ENCODE measurements at regions not wholly inside any gene's neighbourhood (a gene's known extent, or its start where the extent isn't known, plus 50 kb on each side); places are given as distances from the start of the nearest gene placed in this dataset.

DNA sequence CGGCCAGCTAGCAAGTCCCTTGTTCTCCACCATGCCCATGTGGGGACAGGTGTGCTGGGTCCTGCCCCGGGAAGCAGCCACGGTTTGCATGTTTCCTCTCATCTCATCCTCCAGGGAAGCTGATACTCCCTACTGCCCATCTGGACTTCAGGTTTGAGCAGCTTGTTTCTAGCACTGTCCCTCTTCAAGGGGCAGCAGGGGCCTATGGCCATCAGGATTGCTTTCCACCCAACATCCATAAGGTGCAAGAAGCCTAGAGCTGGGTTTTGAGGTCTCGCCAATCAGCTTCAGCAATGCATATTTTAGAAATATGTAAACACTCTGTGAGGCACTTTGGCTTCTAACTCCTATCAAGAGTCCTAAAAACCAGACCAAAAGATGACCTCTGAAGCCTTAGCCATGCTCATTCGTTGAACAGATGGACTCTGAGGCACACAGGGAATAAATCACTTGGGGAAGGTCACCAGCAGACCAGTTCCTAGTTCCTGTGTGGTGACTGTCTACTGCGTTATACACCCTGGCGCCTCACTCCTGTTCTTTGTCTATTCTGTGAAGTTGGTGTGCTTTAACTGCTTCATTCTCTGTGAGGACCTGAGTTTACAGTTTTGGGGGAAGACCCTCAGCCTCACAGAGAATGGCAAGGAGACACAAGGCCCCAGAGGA lies 192.6 kb upstream of the TWIST2 start:
- TF ChIP-seq, protein P1, sequence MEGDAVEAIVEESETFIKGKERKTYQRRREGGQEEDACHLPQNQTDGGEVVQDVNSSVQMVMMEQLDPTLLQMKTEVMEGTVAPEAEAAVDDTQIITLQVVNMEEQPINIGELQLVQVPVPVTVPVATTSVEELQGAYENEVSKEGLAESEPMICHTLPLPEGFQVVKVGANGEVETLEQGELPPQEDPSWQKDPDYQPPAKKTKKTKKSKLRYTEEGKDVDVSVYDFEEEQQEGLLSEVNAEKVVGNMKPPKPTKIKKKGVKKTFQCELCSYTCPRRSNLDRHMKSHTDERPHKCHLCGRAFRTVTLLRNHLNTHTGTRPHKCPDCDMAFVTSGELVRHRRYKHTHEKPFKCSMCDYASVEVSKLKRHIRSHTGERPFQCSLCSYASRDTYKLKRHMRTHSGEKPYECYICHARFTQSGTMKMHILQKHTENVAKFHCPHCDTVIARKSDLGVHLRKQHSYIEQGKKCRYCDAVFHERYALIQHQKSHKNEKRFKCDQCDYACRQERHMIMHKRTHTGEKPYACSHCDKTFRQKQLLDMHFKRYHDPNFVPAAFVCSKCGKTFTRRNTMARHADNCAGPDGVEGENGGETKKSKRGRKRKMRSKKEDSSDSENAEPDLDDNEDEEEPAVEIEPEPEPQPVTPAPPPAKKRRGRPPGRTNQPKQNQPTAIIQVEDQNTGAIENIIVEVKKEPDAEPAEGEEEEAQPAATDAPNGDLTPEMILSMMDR (IDR thresholded peaks at IDR 0.05), result no peak
- Histone ChIP-seq H3K27me3 (no peaks in the 10 kb centered on the region), H3K9me3 (no peaks in the 10 kb centered on the region), H3K36me3 (no peaks in the 10 kb centered on the region), H3K4me1 (no peaks in the 10 kb centered on the region), H3K27ac (no peak overlapping the region), H3K4me3 (no peak overlapping the region)
- DNase-seq, result peak in 1 of 2 donors; percentile 39
- intact Hi-C loops (cut with DNase I; ENCODE audit: low total_unique reads), result no loop called here

DNA sequence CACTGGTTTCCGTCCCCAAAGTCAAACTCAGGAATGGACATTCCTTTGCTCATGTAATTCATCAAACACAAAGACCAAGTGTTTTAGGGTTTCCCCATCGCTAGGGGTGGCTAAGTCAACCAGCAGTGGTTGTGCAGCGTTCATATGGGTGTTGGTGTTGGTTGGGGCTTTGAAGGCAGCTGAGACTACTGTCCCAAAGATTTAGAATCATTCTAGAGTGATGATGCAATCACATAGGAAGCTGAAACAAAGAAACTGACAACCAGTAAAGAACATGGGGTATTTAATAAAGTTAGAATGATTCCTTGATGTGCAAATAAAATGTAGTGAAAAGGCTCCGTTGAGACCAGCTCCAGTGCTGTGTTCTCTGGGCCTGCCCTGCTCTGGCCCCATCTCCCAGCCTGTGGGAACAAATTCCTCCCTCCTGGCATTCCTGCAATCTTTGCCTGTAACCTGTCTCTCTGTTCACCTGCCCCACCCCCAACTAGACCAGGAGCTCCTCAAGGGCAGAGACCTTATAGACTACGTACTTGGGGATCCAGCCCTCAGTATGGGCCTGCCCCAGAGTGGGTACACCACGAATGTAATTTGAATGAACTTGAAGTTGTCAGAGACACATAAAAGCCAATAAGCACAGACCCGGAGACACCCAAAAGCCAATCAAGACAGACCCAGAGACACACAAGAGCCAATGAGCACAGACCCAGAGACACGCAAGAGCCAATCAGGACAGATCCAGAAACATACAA lies 191.7 kb upstream of the TWIST2 start:
- no peaks in the 10 kb centered on the region for H3K36me3 ChIP-seq
- TF ChIP-seq, protein P1 (IDR thresholded peaks at IDR 0.05), result no peak
- intact Hi-C loops (cut with DNase I; ENCODE audit: low total_unique reads), result no loop called here
- H3K4me1 ChIP-seq, result no peaks in the 10 kb centered on the region
- DNase-seq, result no peak
- no peaks in the 10 kb centered on the region for H3K27me3 ChIP-seq
- H3K4me3 ChIP-seq, result no peak overlapping the region
- no peak overlapping the region for H3K27ac ChIP-seq
- peaks cover 0 to 3% (median 0%) of the 10 kb centered on the region in 3 donors for H3K9me3 ChIP-seq

DNA sequence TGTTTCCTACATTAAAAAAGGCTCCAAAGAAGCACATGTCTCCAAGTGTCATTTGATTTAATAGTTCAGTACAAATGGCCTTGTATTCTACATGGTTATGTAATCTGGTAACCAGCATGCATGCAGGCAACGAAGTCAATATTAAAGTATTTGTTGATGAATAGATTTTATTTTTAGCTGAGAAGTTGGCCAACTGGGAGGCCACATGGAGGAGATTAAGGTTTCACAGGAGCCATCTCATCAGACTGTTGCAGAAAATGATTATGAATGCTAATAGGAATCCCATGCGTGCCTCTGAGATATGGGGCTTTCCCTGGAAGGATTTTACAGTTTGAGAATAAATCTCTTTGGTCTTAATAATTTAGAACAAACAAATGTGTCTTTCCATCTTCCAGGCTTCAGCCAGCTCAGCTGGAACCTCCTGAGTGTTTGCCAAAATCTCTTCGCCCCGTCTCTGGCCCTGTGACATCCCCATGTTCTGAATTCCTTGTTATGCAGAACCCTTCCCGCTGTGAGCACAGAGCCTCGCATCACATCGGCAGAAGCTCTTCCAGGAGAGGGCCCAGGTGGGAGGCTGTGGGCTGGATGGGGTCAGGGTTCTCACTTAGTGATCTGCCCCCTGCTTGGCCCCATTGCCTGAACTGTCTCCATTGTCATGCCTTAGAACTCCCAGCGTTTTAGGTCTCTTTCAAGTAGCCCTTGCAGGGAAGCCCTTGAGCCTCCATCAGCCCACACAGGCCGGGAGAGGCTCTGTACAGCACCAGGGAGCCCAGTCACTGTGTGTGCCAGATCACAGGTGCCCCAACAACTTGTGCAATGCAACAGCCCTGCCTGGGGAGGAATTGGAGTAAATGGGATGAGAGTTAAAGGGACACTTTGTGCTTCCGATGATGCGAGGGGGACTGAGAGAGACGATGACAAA lies 190.5 kb upstream of the TWIST2 start:
- intact Hi-C loops (cut with DNase I; ENCODE audit: low total_unique reads), result no loop called here
- Histone ChIP-seq H3K9me3 (peaks cover 0 to 13% (median 0%) of the 10 kb centered on the region in 3 donors), H3K27me3 (no peaks in the 10 kb centered on the region), H3K4me3 (no peak overlapping the region), H3K36me3 (no peaks in the 10 kb centered on the region), H3K27ac (no peak overlapping the region), H3K4me1 (no peaks in the 10 kb centered on the region)
- DNase-seq, result no peak
- TF ChIP-seq, protein P1 (IDR thresholded peaks at IDR 0.05), result no peak

DNA sequence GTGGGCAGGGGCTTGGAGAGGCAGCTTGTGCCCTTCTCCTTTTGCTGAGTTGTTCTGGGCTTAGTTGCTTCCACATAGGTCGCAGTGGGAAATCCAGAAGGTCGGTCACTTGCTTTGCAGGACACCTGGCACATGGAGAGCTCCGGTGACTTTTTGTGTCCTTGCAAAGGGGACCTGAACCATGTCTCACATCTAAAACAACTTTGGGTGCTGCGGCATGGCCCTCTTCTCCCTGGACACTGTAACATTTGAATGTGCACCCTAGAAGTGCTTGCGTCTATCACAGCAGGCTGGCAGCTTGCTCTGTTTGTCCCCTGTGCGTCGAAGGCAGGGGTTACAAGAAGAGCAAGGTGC lies 189.9 kb upstream of the TWIST2 start:
- Histone ChIP-seq H3K9me3 (peaks cover 0 to 14% (median 0%) of the 10 kb centered on the region in 3 donors), H3K4me3 (no peak overlapping the region), H3K27me3 (no peaks in the 10 kb centered on the region), H3K27ac (no peak overlapping the region), H3K4me1 (no peaks in the 10 kb centered on the region), H3K36me3 (no peaks in the 10 kb centered on the region)
- TF ChIP-seq, protein P1 (IDR thresholded peaks at IDR 0.05), result no peak
- DNase-seq, result no peak
- intact Hi-C loops (cut with DNase I; ENCODE audit: low total_unique reads), result no loop called here

DNA sequence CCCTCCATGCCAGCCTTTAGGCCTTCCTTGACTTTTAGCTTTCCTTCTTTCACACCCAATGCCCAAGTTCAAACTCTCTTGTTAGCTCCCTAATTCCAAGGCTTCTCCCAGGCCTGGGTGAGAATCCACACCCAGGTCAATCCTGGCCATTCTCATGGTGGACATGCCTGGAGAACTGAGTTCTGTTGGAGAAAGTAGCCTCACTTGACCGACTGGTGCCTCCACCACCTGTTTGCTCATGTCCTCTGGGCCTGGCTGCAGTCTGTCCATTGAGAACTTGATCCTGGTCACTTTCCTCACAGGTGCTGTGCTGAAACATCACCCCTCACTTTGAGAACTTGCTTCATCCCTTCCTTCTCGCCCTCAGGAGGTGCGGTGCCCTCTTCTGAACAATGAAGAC lies 189.1 kb upstream of the TWIST2 start:
- Histone ChIP-seq H3K4me3 (no peak overlapping the region), H3K4me1 (no peaks in the 10 kb centered on the region), H3K27me3 (no peaks in the 10 kb centered on the region), H3K27ac (no peak overlapping the region), H3K36me3 (no peaks in the 10 kb centered on the region), H3K9me3 (peaks cover 0 to 14% (median 0%) of the 10 kb centered on the region in 3 donors)
- no peak for DNase-seq
- TF ChIP-seq, protein P1 (IDR thresholded peaks at IDR 0.05), result no peak
- intact Hi-C loops (cut with DNase I; ENCODE audit: low total_unique reads), result no loop called here
